H9 (cell line): ENCODE measurements at regions not wholly inside any gene's neighbourhood (a gene's known extent, or its start where the extent isn't known, plus 50 kb on each side); places are given as distances from the start of the nearest gene placed in this dataset.

Experiments used
- DNase-seq: peaks from one replicate; pipeline ENCODE4 v3.0.0-alpha.2; 2017
- H2AFZ ChIP-seq: one replicate; pipeline ENCODE4 v1.6.1; 2013; ENCODE audit warnings: mild to moderate bottlenecking, low read length, control low read depth, moderate library complexity
- H2AK5ac ChIP-seq: 2 replicates; pipeline ENCODE4 v1.6.1; 2013; ENCODE audit warnings: low read length, control low read depth, mixed read lengths; ENCODE audit not compliant: insufficient read length
- H2BK120ac ChIP-seq: one replicate; pipeline ENCODE4 v1.6.1; 2013; ENCODE audit warnings: low read depth, mild to moderate bottlenecking, low read length, control low read depth, inconsistent platforms; ENCODE audit not compliant: poor library complexity, severe bottlenecking
- H2BK12ac ChIP-seq: 2 replicates; pipeline ENCODE4 v1.6.1; 2013; ENCODE audit warnings: low read length, control low read depth, mixed read lengths, low read depth; ENCODE audit not compliant: insufficient read length
- H2BK15ac ChIP-seq: 2 replicates; pipeline ENCODE4 v1.6.1; 2013; ENCODE audit warnings: low read depth, low read length, control low read depth
- H2BK20ac ChIP-seq: one replicate; pipeline ENCODE4 v1.6.1; 2013; ENCODE audit warnings: low read depth, mild to moderate bottlenecking, low read length, control low read depth, inconsistent platforms; ENCODE audit not compliant: poor library complexity, severe bottlenecking
- H2BK5ac ChIP-seq: 2 replicates; pipeline ENCODE4 v1.6.1; 2013; ENCODE audit warnings: low read length, control low read depth, mixed read lengths; ENCODE audit not compliant: insufficient read length
- H3K14ac ChIP-seq: 2 replicates; pipeline ENCODE4 v1.6.1; 2013; ENCODE audit warnings: low read length, control low read depth; ENCODE audit not compliant: insufficient read depth
- H3K18ac ChIP-seq: 2 replicates; pipeline ENCODE4 v1.6.1; 2013; ENCODE audit warnings: low read depth, mild to moderate bottlenecking, mixed read lengths, low read length, control low read depth; ENCODE audit not compliant: insufficient read length
- H3K23ac ChIP-seq: 2 replicates; pipeline ENCODE4 v1.6.1; 2013; ENCODE audit warnings: low read length, control low read depth, mixed read lengths, low read depth; ENCODE audit not compliant: insufficient read length
- H3K23me2 ChIP-seq: 2 replicates; pipeline ENCODE4 v1.6.1; 2013; ENCODE audit warnings: low read depth, mild to moderate bottlenecking, mixed read lengths, low read length, control low read depth; ENCODE audit not compliant: insufficient read length, poor library complexity, severe bottlenecking
- H3K27ac ChIP-seq: 2 replicates; pipeline ENCODE4 v1.5.1; 2013; ENCODE audit warnings: low read length, control low read depth, mixed read lengths, low read depth; ENCODE audit not compliant: insufficient read length
- H3K27me3 ChIP-seq: 2 replicates; pipeline ENCODE4 v1.6.1; 2013; ENCODE audit warnings: low read length, control low read depth, inconsistent platforms; ENCODE audit not compliant: insufficient read depth
- H3K4ac ChIP-seq: 2 replicates; pipeline ENCODE4 v1.6.1; 2013; ENCODE audit warnings: low read depth, mild to moderate bottlenecking, control low read depth, inconsistent platforms, low read length, moderate library complexity
- H3K4me1 ChIP-seq: 2 replicates; pipeline ENCODE4 v1.6.1; 2013; ENCODE audit warnings: low read length, control low read depth, inconsistent platforms; ENCODE audit not compliant: insufficient read depth
- H3K4me2 ChIP-seq: 2 replicates; pipeline ENCODE4 v1.6.1; 2013; ENCODE audit warnings: low read length, control low read depth, mixed read lengths; ENCODE audit not compliant: insufficient read length, insufficient read depth
- H3K56ac ChIP-seq: 2 replicates; pipeline ENCODE4 v1.6.1; 2013; ENCODE audit warnings: low read depth, mild to moderate bottlenecking, mixed read lengths, low read length, control low read depth; ENCODE audit not compliant: insufficient read length
- H3K79me1 ChIP-seq: 2 replicates; pipeline ENCODE4 v1.6.1; 2013; ENCODE audit warnings: low read depth, mild to moderate bottlenecking, moderate library complexity, low read length, control low read depth, inconsistent platforms; ENCODE audit not compliant: insufficient read depth, poor library complexity, severe bottlenecking
- H3K79me2 ChIP-seq: 2 replicates; pipeline ENCODE4 v1.6.1; 2013; ENCODE audit warnings: low read length, control low read depth, inconsistent platforms; ENCODE audit not compliant: insufficient read depth
- H3K9ac ChIP-seq: 2 replicates; pipeline ENCODE4 v1.6.1; 2013; ENCODE audit warnings: low read length, control low read depth, mixed read lengths; ENCODE audit not compliant: insufficient read length; ENCODE audit errors: extremely low read depth
- H3K9me3 ChIP-seq: one replicate; pipeline ENCODE4 v1.6.1; 2013; ENCODE audit warnings: low read depth, low read length, inconsistent platforms; ENCODE audit not compliant: control insufficient read depth
- H3T11ph ChIP-seq: one replicate; pipeline ENCODE4 v1.6.1; 2013; ENCODE audit warnings: mild to moderate bottlenecking, low read length, control low read depth, inconsistent platforms
- H4K20me1 ChIP-seq: one replicate; pipeline ENCODE4 v1.6.1; 2013; ENCODE audit not compliant: control insufficient read depth, insufficient read length, insufficient read depth
- H4K5ac ChIP-seq: 2 replicates; pipeline ENCODE4 v1.6.1; 2013; ENCODE audit warnings: low read depth, mild to moderate bottlenecking, mixed read lengths, low read length, control low read depth; ENCODE audit not compliant: insufficient read length
- H4K8ac ChIP-seq: replicated peaks from 2 replicates; pipeline ENCODE4 v1.6.1; 2013; ENCODE audit warnings: low read length, control low read depth, mixed read lengths, low read depth; ENCODE audit not compliant: insufficient read length
- H4K91ac ChIP-seq: 2 replicates; pipeline ENCODE4 v1.6.1; 2013; ENCODE audit warnings: low read depth, mild to moderate bottlenecking, moderate library complexity, mixed read lengths, low read length, control low read depth; ENCODE audit not compliant: insufficient read length
- H3K27ac Mint-ChIP-seq, 3 experiments: 2 replicates in 2 of 3; 3 replicates in 1 of 3; pipeline ENCODE4 v1.8.0; 2020 to 2021; ENCODE audit warnings: mixed read lengths in 3 of 3, mild to moderate bottlenecking in 1 of 3, moderate library complexity in 1 of 3
- H3K27me3 Mint-ChIP-seq: 2 replicates; pipeline ENCODE4 v1.8.0; 2021; ENCODE audit warnings: low read depth, mild to moderate bottlenecking, moderate library complexity, mixed read lengths
- H3K36me3 Mint-ChIP-seq, 3 experiments: 2 replicates in 2 of 3; 3 replicates in 1 of 3; pipeline ENCODE4 v1.8.0; 2020 to 2021; ENCODE audit warnings: low read depth in 3 of 3, mixed read lengths in 3 of 3; ENCODE audit not compliant: insufficient read depth in 1 of 3
- H3K4me1 Mint-ChIP-seq, 2 experiments: 2 replicates each; pipeline ENCODE4 v1.8.0; 2020; ENCODE audit warnings: mixed read lengths in 2 of 2
- H3K4me3 Mint-ChIP-seq, 2 experiments: 2 replicates in 1 of 2; 3 replicates in 1 of 2; pipeline ENCODE4 v1.8.0; 2020 to 2021; ENCODE audit warnings: mild to moderate bottlenecking in 2 of 2, mixed read lengths in 2 of 2, moderate library complexity in 1 of 2
- H3K9me3 Mint-ChIP-seq, 2 experiments: 2 replicates in 1 of 2; 3 replicates in 1 of 2; pipeline ENCODE4 v1.8.0; 2020; ENCODE audit warnings: mild to moderate bottlenecking in 2 of 2, mixed read lengths in 2 of 2, moderate library complexity in 1 of 2
- CTCF ChIP-seq: fragments of 200-600 bp; sonication (generic); conservative IDR thresholded peaks from 3 replicates; pipeline ENCODE4 v1.8.0; 2021; ENCODE audit warnings: antibody characterized with exemption, mild to moderate bottlenecking
- WGBS: extraction: QIAGEN DNeasy Blood & Tissue Kit; methylation state at CpG from one replicate; pipeline ENCODE4 v1.1.7; 2013; ENCODE audit warnings: missing lambda C conversion rate, low lambda C conversion rate, mixed read lengths; ENCODE audit not compliant: insufficient read length; ENCODE audit errors: extremely low coverage; 5-methylcytosine and 5-hydroxymethylcytosine counted together

- H3K4ac ChIP-seq: no peak overlapping the region
- H4K5ac ChIP-seq: no peak overlapping the region
- no peak overlapping the region for H2BK15ac ChIP-seq
- H3T11ph ChIP-seq: no peak overlapping the region
- no peaks in the 10 kb centered on the region for H3K27me3 ChIP-seq
- H4K20me1 ChIP-seq: no peaks in the 10 kb centered on the region
- H2BK120ac ChIP-seq: no peak overlapping the region
- no CpG with 5 or more reads among the region's 5 CpGs for WGBS
- H3K4me3 Mint-ChIP-seq: no peak overlapping the region
- H3K79me1 ChIP-seq: no peaks in the 10 kb centered on the region
- H3K27ac Mint-ChIP-seq: no peak overlapping the region
- no peak overlapping the region for H2BK12ac ChIP-seq
- H3K27me3 Mint-ChIP-seq: no peaks in the 10 kb centered on the region; the same call in 1 of the 2 replicates
- no peak overlapping the region for H3K4me2 ChIP-seq
- H3K9ac ChIP-seq: no peak overlapping the region
- H3K9me3 ChIP-seq: no peaks in the 10 kb centered on the region
- no peak for DNase-seq
- H4K8ac ChIP-seq: no peak overlapping the region
- H2BK5ac ChIP-seq: no peak overlapping the region
- no peak overlapping the region for H3K23ac ChIP-seq
- H3K27ac ChIP-seq: no peak overlapping the region
- H2BK20ac ChIP-seq: no peak overlapping the region
- H3K23me2 ChIP-seq: no peaks in the 10 kb centered on the region
- H3K9me3 Mint-ChIP-seq: no peaks in the 10 kb centered on the region
- H2AK5ac ChIP-seq: no peak overlapping the region
- H3K14ac ChIP-seq: no peak overlapping the region
- no peaks in the 10 kb centered on the region for H3K4me1 ChIP-seq
- H3K56ac ChIP-seq: no peak overlapping the region
- 0 out of 4 replicates have a peak, but pooled peaks cover 0 to 3% of the 10 kb centered on the region in 2 experiments for H3K4me1 Mint-ChIP-seq
- H3K36me3 Mint-ChIP-seq: no peaks in the 10 kb centered on the region
- no peak overlapping the region for H2AFZ ChIP-seq
- H3K79me2 ChIP-seq: no peaks in the 10 kb centered on the region
- no peak overlapping the region for H3K18ac ChIP-seq
- H4K91ac ChIP-seq: no peak overlapping the region
- no peak for TF ChIP-seq CTCF
These were observed 368.8 kb upstream of the SASH1 start for GRCh38 chr6:147973806-147974205.
